Epithelial cell of esophagus (primary cell): ENCODE measurements at regions not wholly inside any gene's neighbourhood (a gene's known extent, or its start where the extent isn't known, plus 50 kb on each side); places are given as distances from the start of the nearest gene placed in this dataset.

Experiments
- DNase-seq: peaks from one replicate; pipeline ENCODE4 v3.0.0; 2010; ENCODE audit warnings: low read depth
- H3K4me3 ChIP-seq: 2 replicates; pipeline ENCODE4 v1.5.1; 2011; ENCODE audit warnings: mild to moderate bottlenecking, low read length, control low read depth
- CTCF ChIP-seq: IDR thresholded peaks from 2 replicates; pipeline ENCODE4 v1.5.1; 2011; ENCODE audit warnings: low read depth, mild to moderate bottlenecking, low read length, control low read depth, inconsistent platforms; ENCODE audit not compliant: insufficient read depth; ENCODE audit errors: missing control alignments

GRCh38 chr11:119890466-119890865, 161.5 kb upstream of the NECTIN1 start:
- no peak for TF ChIP-seq CTCF
- DNase-seq: no peak
- no peak overlapping the region for H3K4me3 ChIP-seq

GRCh38 chr11:119889728-119890280, 160.8 kb upstream of the NECTIN1 start:
- DNase-seq: no peak
- H3K4me3 ChIP-seq: no peak overlapping the region
- no peak for TF ChIP-seq CTCF

GRCh38 chr11:119889111-119889510, 160.1 kb upstream of the NECTIN1 start:
- H3K4me3 ChIP-seq: no peak overlapping the region
- no peak for DNase-seq
- no peak for TF ChIP-seq CTCF

GRCh38 chr11:119888119-119888518, 159.1 kb upstream of the NECTIN1 start:
- H3K4me3 ChIP-seq: no peak overlapping the region
- TF ChIP-seq CTCF: no peak
- DNase-seq: no peak

GRCh38 chr11:119886667-119887230, 157.7 kb upstream of the NECTIN1 start:
- DNase-seq: no peak
- no peak for TF ChIP-seq CTCF
- no peak overlapping the region for H3K4me3 ChIP-seq

- no peak for DNase-seq
- TF ChIP-seq CTCF: no peak
- no peak overlapping the region for H3K4me3 ChIP-seq
Measured at GRCh38 chr11:119885861-119886567, 157.0 kb upstream of the NECTIN1 start.

GRCh38 chr11:119885067-119885466, 156.1 kb upstream of the NECTIN1 start:
- no peak for DNase-seq
- no peak overlapping the region for H3K4me3 ChIP-seq
- TF ChIP-seq CTCF: no peak
